ENCODE measurements at regions not wholly inside any gene's neighbourhood (a gene's known extent, or its start where the extent isn't known, plus 50 kb on each side); places are given as distances from the start of the nearest gene placed in this dataset.

GRCh38 chr2:3115301-3116042 is 262.1 kb downstream of the EIPR1 start:
- no peak for DNase-seq

GRCh38 chr2:3114406-3115185 is 263.0 kb downstream of the EIPR1 start:
- DNase-seq: no peak

GRCh38 chr2:3113769-3114168 is 263.8 kb downstream of the EIPR1 start:
- no peak for DNase-seq

- DNase-seq: no peak
Measured at GRCh38 chr2:3113122-3113521, 264.5 kb downstream of the EIPR1 start.

GRCh38 chr2:3112553-3112952 is 265.1 kb downstream of the EIPR1 start:
- DNase-seq: no peak

- DNase-seq: no peak
Measured at GRCh38 chr2:3112131-3112530, 265.5 kb downstream of the EIPR1 start.

GRCh38 chr2:3110994-3111666 is 266.5 kb downstream of the EIPR1 start:
- no peak for DNase-seq

- DNase-seq: no peak
Measured at GRCh38 chr2:3110555-3110954, 267.1 kb downstream of the EIPR1 start.

- no peak for DNase-seq
Measured at GRCh38 chr2:3108710-3109702, 268.6 kb downstream of the EIPR1 start.

- DNase-seq: no peak
Measured at GRCh38 chr2:3108105-3108504, 269.5 kb downstream of the EIPR1 start.

- no peak for DNase-seq
Measured at GRCh38 chr2:3107567-3107966, 270.1 kb downstream of the EIPR1 start.

- DNase-seq: no peak
Measured at GRCh38 chr2:3105814-3106569, 271.6 kb downstream of the EIPR1 start.

- DNase-seq: peak in 1 of 3 experiments; percentile 48
Measured at GRCh38 chr2:3104958-3105813, 272.4 kb downstream of the EIPR1 start.

GRCh38 chr2:3104261-3104660 is 273.4 kb downstream of the EIPR1 start:
- DNase-seq: no peak

GRCh38 chr2:3102922-3103569 is 274.6 kb downstream of the EIPR1 start:
- DNase-seq: no peak

GRCh38 chr2:3102081-3102921 is 275.3 kb downstream of the EIPR1 start:
- no peak for DNase-seq

GRCh38 chr2:3101016-3101942 is 276.3 kb downstream of the EIPR1 start:
- no peak for DNase-seq

GRCh38 chr2:3100386-3100785 is 277.2 kb downstream of the EIPR1 start:
- DNase-seq: no peak

Measured in NCI-H1417 (cell line).